Naive thymus-derived CD4-positive, alpha-beta T cell (primary cell): ENCODE measurements at regions not wholly inside any gene's neighbourhood (a gene's known extent, or its start where the extent isn't known, plus 50 kb on each side); places are given as distances from the start of the nearest gene placed in this dataset.
"Not testable (repeated sequence)": the region's sequence is repeated elsewhere in the genome, so short reads cannot be mapped to it uniquely, and the experiment has no call there.

Experiments used
- ATAC-seq: fragments of 150-1000 bp; cut with Tn5 transposase; 2 replicates; pipeline ENCODE4 v1.10.0; 2021; ENCODE audit warnings: mild to moderate bottlenecking, moderate library complexity
- CTCF ChIA-PET: fragments of 350-600 bp; sonication (Branson Sonifier 250); formaldehyde crosslinking; loops from one replicate; lab custom pipeline; 2021; ENCODE audit warnings: antibody characterized with exemption; lab: Charles Lee
- POLR2A ChIA-PET: fragments of 350-600 bp; sonication (Branson Sonifier 250); formaldehyde crosslinking; loops from one replicate; lab custom pipeline; 2021; ENCODE audit warnings: antibody characterized with exemption, inconsistent platforms; lab: Charles Lee
- DNase-seq, 9 donors: peaks; one replicate each; pipeline versions ENCODE4 v3.0.0 to v3.0.0-alpha.2; 2020 to 2022; ENCODE audit warnings: mixed read lengths in 1 of 9
- H3K27ac ChIP-seq: one replicate; pipeline ENCODE4 v1.7.0; 2013; ENCODE audit warnings: mild to moderate bottlenecking, low read depth, low read length, moderate library complexity
- H3K27me3 ChIP-seq, 2 donors: one replicate each; pipeline ENCODE4 v1.7.0; 2013; ENCODE audit warnings: low read length in 2 of 2, mild to moderate bottlenecking in 2 of 2, moderate library complexity in 2 of 2; ENCODE audit not compliant: control insufficient read depth in 2 of 2, insufficient read depth in 2 of 2
- H3K36me3 ChIP-seq, 3 experiments: 1 replicate in 2 of 3; 2 replicates in 1 of 3; pipeline ENCODE4 v1.7.0; 2013; ENCODE audit warnings: low read length in 3 of 3, mild to moderate bottlenecking in 3 of 3, moderate library complexity in 1 of 3; ENCODE audit not compliant: insufficient read depth in 3 of 3, control insufficient read depth in 2 of 3
- H3K4me1 ChIP-seq, 2 donors: one replicate each; pipeline ENCODE4 v1.7.0; 2013; ENCODE audit warnings: low read length in 2 of 2, mild to moderate bottlenecking in 2 of 2, moderate library complexity in 1 of 2; ENCODE audit not compliant: control insufficient read depth in 2 of 2, insufficient read depth in 2 of 2
- H3K4me3 ChIP-seq: 2 replicates; pipeline ENCODE4 v1.7.0; 2013; ENCODE audit warnings: mild to moderate bottlenecking, low read length
- H3K9me3 ChIP-seq, 3 experiments: 1 replicate in 2 of 3; 2 replicates in 1 of 3; pipeline ENCODE4 v1.7.0; 2013; ENCODE audit warnings: low read length in 3 of 3; ENCODE audit not compliant: control insufficient read depth in 2 of 3
- H3K27ac Mint-ChIP-seq, 9 donors: one replicate each; pipeline ENCODE4 v1.8.0; 2020 to 2022; ENCODE audit warnings: mixed read lengths in 9 of 9, mild to moderate bottlenecking in 8 of 9, moderate library complexity in 5 of 9, inconsistent platforms in 2 of 9
- H3K27me3 Mint-ChIP-seq, 5 donors: one replicate each; pipeline ENCODE4 v1.8.0; 2021 to 2022; ENCODE audit warnings: mixed read lengths in 5 of 5, mild to moderate bottlenecking in 1 of 5
- H3K36me3 Mint-ChIP-seq, 5 donors: one replicate each; pipeline ENCODE4 v1.8.0; 2020 to 2022; ENCODE audit warnings: mixed read lengths in 5 of 5, mild to moderate bottlenecking in 3 of 5, inconsistent platforms in 1 of 5
- H3K4me1 Mint-ChIP-seq, 7 donors: one replicate each; pipeline ENCODE4 v1.8.0; 2020 to 2022; ENCODE audit warnings: mixed read lengths in 7 of 7, mild to moderate bottlenecking in 3 of 7, inconsistent platforms in 1 of 7
- H3K4me3 Mint-ChIP-seq, 10 donors: one replicate each; pipeline ENCODE4 v1.8.0; 2020 to 2022; ENCODE audit warnings: mild to moderate bottlenecking in 10 of 10, mixed read lengths in 10 of 10, moderate library complexity in 6 of 10, inconsistent platforms in 2 of 10
- H3K9me3 Mint-ChIP-seq, 11 donors: one replicate each; pipeline ENCODE4 v1.8.0; 2020 to 2022; ENCODE audit warnings: mixed read lengths in 11 of 11, mild to moderate bottlenecking in 4 of 11, inconsistent platforms in 1 of 11, moderate library complexity in 1 of 11
- intact Hi-C, 2 donors: fragments of 100-400 bp; cut with micrococcal nuclease; formaldehyde crosslinking; loops; one replicate each; pipeline ENCODE4 v1.15.1; 2023

DNA sequence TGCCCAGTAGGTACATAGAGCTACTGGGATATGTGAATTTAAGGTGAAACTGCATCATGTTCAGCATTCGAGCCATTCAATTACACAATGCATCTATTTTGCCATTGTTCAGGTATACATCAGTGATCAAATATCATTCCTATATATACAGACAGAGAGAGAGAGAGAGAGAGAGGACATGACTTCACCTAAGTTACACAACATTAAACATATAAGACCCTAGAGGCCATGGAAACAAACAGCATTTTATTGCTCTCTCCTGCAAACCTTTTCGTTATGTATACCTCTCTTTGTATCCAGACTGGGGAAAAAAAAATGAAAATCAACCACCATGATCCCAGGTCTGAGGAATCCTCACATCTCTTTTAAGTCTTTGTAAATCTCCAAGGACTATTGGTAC is 1829.1 kb downstream of the LRRC4C start:
- H3K27me3 ChIP-seq: no peaks in the 10 kb centered on the region
- POLR2A ChIA-PET: no interaction called here
- Mint-ChIP-seq H3K27ac (no peak overlapping the region), H3K9me3 (peaks cover 0 to 22% (median 8%) of the 10 kb centered on the region in 11 donors), H3K4me1 (no peaks in the 10 kb centered on the region), H3K27me3 (no peaks in the 10 kb centered on the region), H3K4me3 (no peak overlapping the region), H3K36me3 (no peaks in the 10 kb centered on the region)
- ATAC-seq (no peak), DNase-seq (no peak)
- intact Hi-C loops: no loop called here
- H3K9me3 ChIP-seq: no peaks in the 10 kb centered on the region
- no peaks in the 10 kb centered on the region for H3K36me3 ChIP-seq
- no peak overlapping the region for H3K27ac ChIP-seq
- no peaks in the 10 kb centered on the region for H3K4me1 ChIP-seq
- CTCF ChIA-PET: no interaction called here
- H3K4me3 ChIP-seq: no peak overlapping the region

DNA sequence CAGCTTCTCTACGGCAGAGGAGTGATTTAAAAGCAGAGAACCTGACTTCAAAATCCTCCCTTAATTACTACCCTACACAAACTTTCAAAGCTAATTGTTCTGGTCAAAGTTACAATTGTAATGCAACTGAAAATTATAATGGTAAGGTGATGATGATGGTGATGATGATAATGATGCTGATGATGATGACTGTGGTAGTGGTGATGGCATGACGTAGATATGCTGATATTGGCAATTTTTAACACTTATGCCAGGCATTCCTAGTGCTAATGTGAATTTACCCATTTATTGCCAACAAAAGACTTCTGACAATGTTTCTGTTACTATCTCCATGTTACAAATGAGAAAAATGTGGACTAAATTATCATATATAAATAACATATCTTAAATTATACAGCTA is 1831.1 kb downstream of the LRRC4C start:
- Mint-ChIP-seq H3K4me1 (no peaks in the 10 kb centered on the region), H3K27ac (no peak overlapping the region), H3K9me3 (peaks cover 0 to 14% (median 4%) of the 10 kb centered on the region in 11 donors), H3K27me3 (no peaks in the 10 kb centered on the region), H3K36me3 (no peaks in the 10 kb centered on the region), H3K4me3 (no peak overlapping the region)
- no peaks in the 10 kb centered on the region for H3K9me3 ChIP-seq
- ChIA-PET CTCF (no interaction called here), POLR2A (no interaction called here)
- H3K4me1 ChIP-seq: no peaks in the 10 kb centered on the region
- no peak for DNase-seq
- intact Hi-C loops: no loop called here
- no peak overlapping the region for H3K4me3 ChIP-seq
- ATAC-seq: no peak
- no peak overlapping the region for H3K27ac ChIP-seq
- no peaks in the 10 kb centered on the region for H3K36me3 ChIP-seq
- H3K27me3 ChIP-seq: no peaks in the 10 kb centered on the region

DNA sequence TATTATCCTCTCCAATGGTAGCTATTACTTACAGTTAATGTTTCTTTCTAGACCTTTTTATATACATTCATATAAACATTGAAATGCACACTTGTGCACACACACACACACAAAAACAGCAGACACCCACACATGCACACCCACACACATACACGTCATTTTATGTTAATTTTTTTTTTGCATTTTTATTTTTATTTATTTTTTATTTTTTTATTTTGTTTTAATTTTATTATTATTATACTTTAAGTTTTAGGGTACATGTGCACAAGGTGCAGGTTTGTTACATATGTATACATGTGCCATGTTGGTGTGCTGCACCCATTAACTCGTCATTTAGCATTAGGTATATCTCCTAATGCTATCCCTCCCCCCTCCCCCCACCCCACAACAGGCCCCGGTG is 1839.1 kb downstream of the LRRC4C start:
- H3K4me1 ChIP-seq, CTCF ChIA-PET, H3K4me3 Mint-ChIP-seq, H3K36me3 ChIP-seq, H3K27ac Mint-ChIP-seq, DNase-seq, H3K4me3 ChIP-seq, H3K27ac ChIP-seq, ATAC-seq, H3K9me3 ChIP-seq, intact Hi-C loops, POLR2A ChIA-PET, H3K27me3 ChIP-seq, H3K27me3 Mint-ChIP-seq, H3K4me1 Mint-ChIP-seq, H3K36me3 Mint-ChIP-seq: not testable (repeated sequence)
- H3K9me3 Mint-ChIP-seq: peaks cover 2 to 21% (median 8%) of the 10 kb centered on the region in 11 donors

DNA sequence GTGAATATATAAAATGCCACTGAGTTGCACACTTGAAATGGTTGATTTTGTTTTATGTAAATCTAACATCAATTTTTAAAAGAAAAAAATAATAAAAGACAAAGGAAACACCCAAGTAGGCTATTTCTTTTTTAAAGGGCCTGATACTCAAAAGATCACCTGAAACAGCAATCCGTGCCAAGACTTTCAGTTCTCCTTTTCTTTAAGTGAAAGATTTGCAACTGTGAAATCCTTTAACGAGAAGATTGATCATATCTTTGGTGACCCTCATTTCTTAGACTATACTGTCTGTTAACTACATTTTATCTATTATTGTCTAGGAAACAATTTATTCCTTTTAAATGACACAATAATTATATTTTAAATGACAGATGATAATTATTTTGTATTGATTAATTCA is 1841.5 kb downstream of the LRRC4C start:
- H3K4me1 ChIP-seq: no peaks in the 10 kb centered on the region
- no peaks in the 10 kb centered on the region for H3K27me3 ChIP-seq
- Mint-ChIP-seq H3K4me3 (no peak overlapping the region), H3K27me3 (no peaks in the 10 kb centered on the region), H3K4me1 (no peaks in the 10 kb centered on the region), H3K9me3 (peaks cover 2 to 29% (median 15%) of the 10 kb centered on the region in 11 donors), H3K27ac (no peak overlapping the region), H3K36me3 (peaks cover 0 to 9% (median 0%) of the 10 kb centered on the region in 5 donors)
- ATAC-seq: no peak
- H3K27ac ChIP-seq: no peak overlapping the region
- no peaks in the 10 kb centered on the region for H3K36me3 ChIP-seq
- DNase-seq: no peak
- ChIA-PET CTCF (no interaction called here), POLR2A (no interaction called here)
- intact Hi-C loops: no loop called here
- no peaks in the 10 kb centered on the region for H3K9me3 ChIP-seq
- H3K4me3 ChIP-seq: no peak overlapping the region

DNA sequence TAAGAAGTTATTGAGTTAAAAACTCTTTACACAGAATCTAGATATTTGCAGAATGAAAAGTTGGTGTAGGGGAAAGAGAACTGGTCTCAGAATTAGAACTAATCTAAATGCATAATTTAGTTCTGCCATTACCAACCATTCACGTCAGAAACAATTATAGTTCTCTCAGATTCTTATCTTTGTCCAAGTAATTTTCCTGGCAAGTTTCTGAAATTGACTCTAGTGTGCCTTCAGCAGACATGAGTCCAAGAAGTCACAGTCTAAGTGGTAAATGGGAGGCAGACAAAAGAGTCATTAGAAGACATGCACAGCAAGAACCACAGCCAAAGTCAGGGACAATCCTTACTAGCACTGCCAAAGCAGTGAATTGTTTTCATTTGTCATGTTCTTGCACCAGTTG is 1870.1 kb downstream of the LRRC4C start:
- no peak for ATAC-seq
- ChIA-PET CTCF (no interaction called here), POLR2A (no interaction called here)
- no peaks in the 10 kb centered on the region for H3K27me3 ChIP-seq
- no peaks in the 10 kb centered on the region for H3K27me3 Mint-ChIP-seq
- H3K4me1 ChIP-seq: no peaks in the 10 kb centered on the region
- no peaks in the 10 kb centered on the region for H3K9me3 ChIP-seq
- peaks cover 0 to 7% (median 0%) of the 10 kb centered on the region in 11 donors for H3K9me3 Mint-ChIP-seq
- H3K27ac ChIP-seq: no peak overlapping the region
- intact Hi-C loops: no loop called here
- DNase-seq: no peak
- H3K4me1 Mint-ChIP-seq: no peaks in the 10 kb centered on the region
- no peaks in the 10 kb centered on the region for H3K36me3 Mint-ChIP-seq
- H3K4me3 ChIP-seq: no peak overlapping the region
- H3K36me3 ChIP-seq: no peaks in the 10 kb centered on the region
- H3K27ac Mint-ChIP-seq: no peak overlapping the region
- no peak overlapping the region for H3K4me3 Mint-ChIP-seq

DNA sequence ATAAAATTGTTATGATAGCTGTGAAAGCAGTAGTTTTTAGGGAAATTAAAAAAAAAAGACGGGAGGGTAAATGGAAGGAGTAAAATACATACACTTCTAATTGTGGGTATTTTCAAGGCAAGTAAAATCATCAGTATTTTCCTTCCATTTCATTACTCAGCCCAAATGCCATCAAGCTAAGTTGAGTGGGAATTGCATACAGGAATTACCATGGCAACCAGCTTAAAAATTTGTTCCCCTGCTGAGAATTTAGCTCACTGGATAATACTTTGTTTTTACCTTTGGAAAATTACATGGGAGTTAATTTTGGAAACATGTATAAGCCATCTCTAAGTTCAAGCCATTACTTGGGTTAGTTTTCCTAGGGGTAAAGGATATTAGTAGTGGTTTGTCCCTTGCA is 1873.4 kb downstream of the LRRC4C start:
- ChIA-PET POLR2A (no interaction called here), CTCF (no interaction called here)
- Histone ChIP-seq H3K4me1 (no peaks in the 10 kb centered on the region), H3K27me3 (no peaks in the 10 kb centered on the region), H3K4me3 (no peak overlapping the region), H3K27ac (no peak overlapping the region), H3K9me3 (no peaks in the 10 kb centered on the region), H3K36me3 (no peaks in the 10 kb centered on the region)
- Mint-ChIP-seq H3K27me3 (no peaks in the 10 kb centered on the region), H3K4me1 (no peaks in the 10 kb centered on the region), H3K4me3 (no peak overlapping the region), H3K27ac (no peak overlapping the region), H3K9me3 (peaks cover 0 to 17% (median 6%) of the 10 kb centered on the region in 11 donors), H3K36me3 (no peaks in the 10 kb centered on the region)
- no peak for ATAC-seq
- no peak for DNase-seq
- intact Hi-C loops: no loop called here

DNA sequence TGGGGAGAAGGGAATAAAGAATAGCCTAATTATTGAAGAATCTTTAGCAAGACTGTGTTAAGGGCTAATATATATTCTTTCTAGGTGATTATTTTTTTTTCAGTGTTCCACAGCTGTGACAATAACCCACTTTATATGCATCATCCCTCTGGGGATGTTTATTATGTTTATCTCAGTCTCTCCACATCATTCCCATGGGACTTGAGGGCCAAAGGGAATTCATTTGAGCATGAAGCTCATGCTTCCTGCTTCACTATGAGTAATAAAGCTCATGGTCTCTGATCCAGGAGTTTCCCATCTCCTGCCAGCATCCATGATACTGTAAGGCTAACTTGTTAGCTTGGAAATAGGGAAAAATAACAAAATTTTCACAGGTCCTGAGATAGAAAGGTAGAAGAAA is 1888.4 kb downstream of the LRRC4C start:
- intact Hi-C loops: no loop called here
- Histone ChIP-seq H3K27me3 (no peaks in the 10 kb centered on the region), H3K9me3 (no peaks in the 10 kb centered on the region), H3K4me3 (no peak overlapping the region), H3K4me1 (no peaks in the 10 kb centered on the region), H3K27ac (no peak overlapping the region), H3K36me3 (no peaks in the 10 kb centered on the region)
- ChIA-PET CTCF (no interaction called here), POLR2A (no interaction called here)
- Mint-ChIP-seq H3K27me3 (no peaks in the 10 kb centered on the region), H3K27ac (no peak overlapping the region), H3K4me3 (no peak overlapping the region), H3K36me3 (no peaks in the 10 kb centered on the region), H3K4me1 (no peaks in the 10 kb centered on the region), H3K9me3 (peaks cover 0 to 21% (median 6%) of the 10 kb centered on the region in 11 donors)
- no peak for DNase-seq
- ATAC-seq: no peak
